Activated gamma-delta T cell treated with Interleukin-2 at 50 U/mL for 16 hours (primary cell): ENCODE measurements at regions not wholly inside any gene's neighbourhood (a gene's known extent, or its start where the extent isn't known, plus 50 kb on each side); places are given as distances from the start of the nearest gene placed in this dataset.
"Not testable (repeated sequence)": the region's sequence is repeated elsewhere in the genome, so short reads cannot be mapped to it uniquely, and the experiment has no call there.

ENCODE experiments used
- DNase-seq: peaks from one replicate; pipeline ENCODE4 v3.0.0-alpha.2; 2020

GRCh38 chr4:13903901-13904300 is 276.4 kb upstream of the BOD1L1 start:
- no peak for DNase-seq

GRCh38 chr4:13905543-13905942 is 278.0 kb upstream of the BOD1L1 start:
- no peak for DNase-seq

- no peak for DNase-seq
These were observed 279.2 kb upstream of the BOD1L1 start for GRCh38 chr4:13906727-13907126.

- no peak for DNase-seq
These were observed 279.8 kb upstream of the BOD1L1 start for GRCh38 chr4:13907255-13907751.

- DNase-seq, result no peak
These were observed 280.9 kb upstream of the BOD1L1 start for GRCh38 chr4:13908455-13908854.

- DNase-seq, result no peak
These were observed 283.0 kb upstream of the BOD1L1 start for GRCh38 chr4:13910556-13910955.

GRCh38 chr4:13911256-13911655 is 283.7 kb upstream of the BOD1L1 start:
- no peak for DNase-seq

- no peak for DNase-seq
These were observed 285.0 kb upstream of the BOD1L1 start for GRCh38 chr4:13912436-13912925.

- no peak for DNase-seq
These were observed 285.4 kb upstream of the BOD1L1 start for GRCh38 chr4:13912966-13913365.

- DNase-seq, result no peak
These were observed 289.5 kb upstream of the BOD1L1 start for GRCh38 chr4:13917015-13917414.

GRCh38 chr4:13918110-13918509 is 290.6 kb upstream of the BOD1L1 start:
- DNase-seq, result no peak

GRCh38 chr4:13918991-13919441 is 291.5 kb upstream of the BOD1L1 start:
- no peak for DNase-seq

- DNase-seq, result no peak
These were observed 292.8 kb upstream of the BOD1L1 start for GRCh38 chr4:13920111-13920875.

- no peak for DNase-seq
These were observed 293.4 kb upstream of the BOD1L1 start for GRCh38 chr4:13920901-13921300.

- no peak for DNase-seq
These were observed 294.3 kb upstream of the BOD1L1 start for GRCh38 chr4:13921805-13922204.

- DNase-seq, result no peak
These were observed 294.9 kb upstream of the BOD1L1 start for GRCh38 chr4:13922459-13922858.

- DNase-seq, result no peak
These were observed 295.5 kb upstream of the BOD1L1 start for GRCh38 chr4:13922873-13923645.

GRCh38 chr4:13924900-13925299 is 297.4 kb upstream of the BOD1L1 start:
- not testable (repeated sequence) for DNase-seq

- no peak for DNase-seq
These were observed 300.7 kb upstream of the BOD1L1 start for GRCh38 chr4:13928214-13928613.

GRCh38 chr4:13930155-13930554 is 302.6 kb upstream of the BOD1L1 start:
- no peak for DNase-seq

- DNase-seq, result no peak
These were observed 305.7 kb upstream of the BOD1L1 start for GRCh38 chr4:13933191-13933590.

GRCh38 chr4:13938299-13938698 is 310.8 kb upstream of the BOD1L1 start:
- DNase-seq, result no peak

- no peak for DNase-seq
These were observed 313.4 kb upstream of the BOD1L1 start for GRCh38 chr4:13940921-13941320.

GRCh38 chr4:13942977-13943376 is 315.5 kb upstream of the BOD1L1 start:
- DNase-seq, result no peak
